Activated naive CD4-positive, alpha-beta T cell treated with anti-CD3 and anti-CD28 coated beads, Interleukin-2, amount 10 ng/mL, durations not matched to agents 7 days and 5 days (primary cell): ENCODE measurements at regions not wholly inside any gene's neighbourhood (a gene's known extent, or its start where the extent isn't known, plus 50 kb on each side); places are given as distances from the start of the nearest gene placed in this dataset.

Experiments
- CTCF ChIA-PET: fragments of 350-600 bp; sonication (Branson Sonifier 250); formaldehyde crosslinking; loops from one replicate; lab custom pipeline; 2021; ENCODE audit warnings: antibody characterized with exemption; lab: Charles Lee
- DNase-seq: peaks from one replicate; pipeline ENCODE4 v3.0.0-alpha.2; 2020
- H3K27ac Mint-ChIP-seq: one replicate; pipeline ENCODE4 v1.8.0; 2021; ENCODE audit warnings: mild to moderate bottlenecking, moderate library complexity, mixed read lengths
- H3K27me3 Mint-ChIP-seq: one replicate; pipeline ENCODE4 v1.8.0; 2021; ENCODE audit warnings: mild to moderate bottlenecking, mixed read lengths
- H3K36me3 Mint-ChIP-seq: one replicate; pipeline ENCODE4 v1.8.0; 2021; ENCODE audit warnings: mixed read lengths
- H3K4me1 Mint-ChIP-seq: one replicate; pipeline ENCODE4 v1.8.0; 2021; ENCODE audit warnings: mixed read lengths
- H3K4me3 Mint-ChIP-seq: one replicate; pipeline ENCODE4 v1.8.0; 2021; ENCODE audit warnings: mild to moderate bottlenecking, moderate library complexity, mixed read lengths
- H3K9me3 Mint-ChIP-seq: one replicate; pipeline ENCODE4 v1.8.0; 2021; ENCODE audit warnings: mixed read lengths

DNA sequence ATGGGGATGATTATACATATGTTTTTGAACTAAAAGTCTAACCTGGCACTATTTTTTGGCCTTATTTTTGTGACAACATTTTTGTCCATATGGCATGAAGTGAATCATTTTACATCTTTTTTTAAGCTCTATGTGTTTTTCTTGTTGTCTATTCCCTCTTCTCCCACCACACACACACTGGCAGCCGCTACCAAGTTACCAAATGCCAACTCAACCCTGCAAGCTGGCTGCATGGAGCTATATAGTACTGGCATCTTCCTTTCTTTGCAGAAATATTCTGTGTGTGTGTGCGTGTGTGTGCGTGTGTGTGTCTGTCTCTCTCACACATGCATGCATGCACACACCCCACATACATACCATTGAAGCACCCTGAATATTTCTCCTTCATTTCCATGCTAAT lies 278.9 kb upstream of the SOX5 start:
- Mint-ChIP-seq H3K4me1 (no peaks in the 10 kb centered on the region), H3K27me3 (no peaks in the 10 kb centered on the region), H3K27ac (no peak overlapping the region), H3K4me3 (no peak overlapping the region), H3K9me3 (peaks cover 2% of the 10 kb centered on the region), H3K36me3 (no peaks in the 10 kb centered on the region)
- DNase-seq, result no peak
- CTCF ChIA-PET, result no interaction called here

DNA sequence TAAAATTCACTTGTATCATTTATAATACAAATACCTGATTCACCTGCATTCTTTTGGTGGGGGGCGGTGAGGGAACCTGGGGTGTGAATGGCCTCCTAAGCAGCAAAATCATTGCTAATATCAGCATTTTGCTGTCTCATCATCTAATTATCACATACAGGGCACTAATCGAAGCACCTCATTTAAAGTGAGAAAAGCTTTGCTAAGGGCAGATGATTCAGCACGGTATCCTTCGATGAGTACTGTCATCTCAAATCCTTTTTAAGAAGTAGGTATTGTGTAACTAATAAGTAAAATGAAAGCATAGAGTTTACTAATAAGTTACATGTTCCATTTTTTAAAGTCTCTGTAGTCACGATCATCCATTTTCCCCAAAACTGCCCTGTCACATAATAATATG lies 278.1 kb upstream of the SOX5 start:
- CTCF ChIA-PET, result no interaction called here
- no peaks in the 10 kb centered on the region for H3K27me3 Mint-ChIP-seq

GRCh38 chr12:24226745-24227350 lies 277.4 kb upstream of the SOX5 start:
- no peak for DNase-seq
- no peaks in the 10 kb centered on the region for H3K36me3 Mint-ChIP-seq
- CTCF ChIA-PET, result no interaction called here
- no peaks in the 10 kb centered on the region for H3K27me3 Mint-ChIP-seq
- no peaks in the 10 kb centered on the region for H3K4me1 Mint-ChIP-seq
- H3K4me3 Mint-ChIP-seq, result no peak overlapping the region
- peaks cover 5% of the 10 kb centered on the region for H3K9me3 Mint-ChIP-seq
- H3K27ac Mint-ChIP-seq, result no peak overlapping the region

More for the DNA sequence above, 278.1 kb upstream of the SOX5 start:
- peaks cover 2% of the 10 kb centered on the region for H3K9me3 Mint-ChIP-seq
- no peak for DNase-seq
- H3K4me3 Mint-ChIP-seq, result no peak overlapping the region
- no peaks in the 10 kb centered on the region for H3K36me3 Mint-ChIP-seq
- H3K27ac Mint-ChIP-seq, result no peak overlapping the region
- H3K4me1 Mint-ChIP-seq, result no peaks in the 10 kb centered on the region

DNA sequence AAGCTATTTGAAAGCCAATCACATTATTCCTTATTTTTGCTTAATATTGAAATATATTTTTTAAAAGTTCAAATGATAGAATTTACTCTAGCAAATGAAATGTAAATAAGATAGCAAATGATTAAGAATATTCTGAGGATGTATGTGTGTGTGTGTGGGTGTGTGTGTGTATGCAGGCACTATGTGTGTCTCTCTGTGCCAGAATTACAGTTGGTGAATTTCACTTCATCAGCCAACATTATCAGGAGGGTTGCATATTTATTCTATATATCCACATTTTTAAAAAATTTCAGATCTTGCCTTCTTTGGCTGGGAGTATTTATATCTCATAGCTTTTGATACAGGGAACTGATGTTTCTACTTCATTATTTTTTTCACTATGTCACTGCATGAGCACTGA lies 274.9 kb upstream of the SOX5 start:
- no peak for DNase-seq
- Mint-ChIP-seq H3K4me3 (no peak overlapping the region), H3K36me3 (no peaks in the 10 kb centered on the region), H3K4me1 (no peaks in the 10 kb centered on the region), H3K27ac (no peak overlapping the region), H3K9me3 (peaks cover 5% of the 10 kb centered on the region), H3K27me3 (no peaks in the 10 kb centered on the region)
- CTCF ChIA-PET, result no interaction called here

DNA sequence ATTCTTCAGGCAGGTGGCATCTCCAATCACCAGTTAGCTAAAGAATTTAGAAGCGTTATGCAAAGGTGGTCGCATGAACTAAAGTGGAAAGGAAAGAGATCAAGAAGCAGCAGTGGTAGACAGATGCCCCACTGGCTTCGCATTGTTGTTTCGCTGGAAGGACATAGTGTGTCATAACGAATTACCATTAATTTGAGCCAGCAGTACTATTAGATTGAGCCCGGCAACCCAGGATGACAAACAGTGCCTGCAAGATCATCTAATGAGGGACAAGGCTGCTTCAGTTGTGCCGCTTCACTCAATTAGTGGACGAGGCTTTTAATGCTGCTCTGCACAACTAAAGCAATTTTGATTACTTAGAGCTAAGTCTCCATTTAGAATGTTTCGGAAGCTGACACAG lies 274.5 kb upstream of the SOX5 start:
- no peak overlapping the region for H3K27ac Mint-ChIP-seq

GRCh38 chr12:24222968-24223367 lies 273.5 kb upstream of the SOX5 start:
- DNase-seq, result no peak

More for the DNA sequence above, 274.5 kb upstream of the SOX5 start:
- no peaks in the 10 kb centered on the region for H3K27me3 Mint-ChIP-seq
- CTCF ChIA-PET, result no interaction called here
- no peak for DNase-seq
- H3K36me3 Mint-ChIP-seq, result no peaks in the 10 kb centered on the region
- peaks cover 5% of the 10 kb centered on the region for H3K9me3 Mint-ChIP-seq
- no peaks in the 10 kb centered on the region for H3K4me1 Mint-ChIP-seq
- no peak overlapping the region for H3K4me3 Mint-ChIP-seq

GRCh38 chr12:24212496-24212895 lies 263.0 kb upstream of the SOX5 start:
- CTCF ChIA-PET, result no interaction called here
- DNase-seq, result no peak
- Mint-ChIP-seq H3K4me3 (no peak overlapping the region), H3K27ac (no peak overlapping the region), H3K27me3 (no peaks in the 10 kb centered on the region), H3K9me3 (no peaks in the 10 kb centered on the region), H3K36me3 (no peaks in the 10 kb centered on the region), H3K4me1 (no peaks in the 10 kb centered on the region)

More at GRCh38 chr12:24222968-24223367, 273.5 kb upstream of the SOX5 start:
- Mint-ChIP-seq H3K27ac (no peak overlapping the region), H3K27me3 (no peaks in the 10 kb centered on the region), H3K4me3 (no peak overlapping the region), H3K4me1 (no peaks in the 10 kb centered on the region), H3K9me3 (peaks cover 5% of the 10 kb centered on the region), H3K36me3 (no peaks in the 10 kb centered on the region)
- CTCF ChIA-PET, result no interaction called here

- no peaks in the 10 kb centered on the region for H3K9me3 Mint-ChIP-seq
- H3K36me3 Mint-ChIP-seq, result no peaks in the 10 kb centered on the region
- CTCF ChIA-PET, result no interaction called here
- no peak overlapping the region for H3K27ac Mint-ChIP-seq
- DNase-seq, result no peak
- no peaks in the 10 kb centered on the region for H3K27me3 Mint-ChIP-seq
- no peaks in the 10 kb centered on the region for H3K4me1 Mint-ChIP-seq
- no peak overlapping the region for H3K4me3 Mint-ChIP-seq
Measured at GRCh38 chr12:24206621-24207020, 257.2 kb upstream of the SOX5 start.

- H3K4me3 Mint-ChIP-seq, result no peak overlapping the region
- H3K27ac Mint-ChIP-seq, result no peak overlapping the region
- CTCF ChIA-PET, result no interaction called here
- H3K36me3 Mint-ChIP-seq, result no peaks in the 10 kb centered on the region
- no peaks in the 10 kb centered on the region for H3K9me3 Mint-ChIP-seq
- DNase-seq, result no peak
- no peaks in the 10 kb centered on the region for H3K27me3 Mint-ChIP-seq
- H3K4me1 Mint-ChIP-seq, result no peaks in the 10 kb centered on the region
Measured at GRCh38 chr12:24201258-24201970, 251.9 kb upstream of the SOX5 start.

DNA sequence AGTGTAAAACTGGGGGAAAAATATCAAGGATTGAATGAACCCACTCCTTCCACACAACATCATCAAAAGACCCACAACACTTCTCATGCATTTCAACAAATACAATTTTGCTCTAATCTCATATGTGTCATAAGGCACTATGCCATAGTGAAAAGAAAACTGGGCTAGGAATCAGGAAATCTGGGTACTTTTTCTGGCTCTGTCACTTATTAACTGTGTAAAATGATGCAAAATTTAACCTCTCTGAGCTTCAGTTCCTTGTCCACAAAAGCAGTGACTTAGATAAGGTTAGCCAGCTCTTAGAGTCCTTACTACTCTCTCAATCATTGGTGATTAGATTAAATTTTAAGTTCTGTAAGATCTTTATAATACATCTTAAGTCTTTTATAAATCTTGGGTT lies 250.5 kb upstream of the SOX5 start:
- H3K4me1 Mint-ChIP-seq, result no peaks in the 10 kb centered on the region

DNA sequence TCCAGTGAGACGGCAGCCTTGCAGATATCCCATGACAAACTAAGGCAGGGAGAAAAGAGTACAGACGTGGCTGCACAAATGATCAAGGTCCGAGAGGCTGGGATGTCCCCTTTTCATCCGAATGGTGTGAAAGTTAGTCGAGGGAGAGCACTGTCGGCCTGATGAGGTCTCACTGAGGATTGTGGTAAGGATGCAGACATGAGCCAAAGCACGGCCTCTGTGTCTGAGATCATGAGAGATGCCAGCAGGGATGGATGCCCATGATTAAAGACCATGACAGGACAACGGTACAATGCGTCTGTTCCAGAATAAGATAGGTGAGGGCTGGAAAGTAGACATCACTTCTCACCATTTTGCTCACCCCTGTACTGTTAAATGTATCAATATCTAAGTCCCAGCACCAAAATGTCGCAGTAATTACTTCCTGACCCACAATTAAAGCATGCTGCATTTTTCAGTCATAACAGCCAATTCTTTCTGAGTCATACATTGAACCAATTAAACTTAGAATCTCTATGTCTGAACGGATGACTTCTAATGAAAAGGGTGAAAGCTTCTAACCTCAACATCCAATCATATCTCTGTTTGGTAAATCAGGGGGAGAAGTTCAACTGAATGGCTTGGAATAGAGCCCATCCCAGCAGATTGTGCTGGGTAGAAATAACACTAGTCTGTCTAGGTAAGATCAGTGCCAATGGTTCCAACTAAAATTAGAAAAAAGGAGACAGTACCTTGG lies 249.6 kb upstream of the SOX5 start:
- Mint-ChIP-seq H3K4me1 (no peaks in the 10 kb centered on the region), H3K27me3 (no peaks in the 10 kb centered on the region), H3K4me3 (no peak overlapping the region), H3K36me3 (no peaks in the 10 kb centered on the region), H3K9me3 (no peaks in the 10 kb centered on the region), H3K27ac (no peak overlapping the region)
- no peak for DNase-seq
- CTCF ChIA-PET, result no interaction called here

More for the DNA sequence above, 250.5 kb upstream of the SOX5 start:
- Mint-ChIP-seq H3K36me3 (no peaks in the 10 kb centered on the region), H3K4me3 (no peak overlapping the region), H3K27ac (no peak overlapping the region), H3K27me3 (no peaks in the 10 kb centered on the region), H3K9me3 (no peaks in the 10 kb centered on the region)
- DNase-seq, result no peak
- CTCF ChIA-PET, result interaction anchor here (0.7 kb wide), 1 partner anchor 64 kb away, joined by 3 read pairs; no protein-coding TSS in a partner anchor

DNA sequence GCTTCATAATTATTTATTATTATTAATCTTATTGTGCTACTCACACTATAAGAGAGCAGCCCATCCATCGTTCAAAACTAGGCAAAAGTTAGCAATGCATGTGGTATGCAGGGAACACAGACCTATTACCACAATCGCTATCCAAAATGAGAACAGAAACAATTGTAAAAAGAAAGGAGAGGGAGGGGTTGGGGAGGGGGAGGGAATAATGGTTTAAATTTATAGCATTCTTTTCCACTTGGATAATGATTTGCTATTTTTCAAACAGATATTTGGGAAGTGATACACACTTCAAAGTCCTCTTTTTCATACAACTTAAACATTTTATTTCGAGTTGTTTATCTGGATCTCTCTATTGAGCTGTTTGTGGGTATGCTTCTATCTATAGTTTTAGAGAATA lies 248.6 kb upstream of the SOX5 start:
- H3K9me3 Mint-ChIP-seq, result no peaks in the 10 kb centered on the region
- no peak overlapping the region for H3K4me3 Mint-ChIP-seq
- H3K27ac Mint-ChIP-seq, result no peak overlapping the region
- H3K27me3 Mint-ChIP-seq, result no peaks in the 10 kb centered on the region
- no peak for DNase-seq
- no peaks in the 10 kb centered on the region for H3K4me1 Mint-ChIP-seq
- H3K36me3 Mint-ChIP-seq, result no peaks in the 10 kb centered on the region
- CTCF ChIA-PET, result no interaction called here

- no peak for DNase-seq
- Mint-ChIP-seq H3K27ac (no peak overlapping the region), H3K9me3 (no peaks in the 10 kb centered on the region), H3K4me1 (no peaks in the 10 kb centered on the region), H3K4me3 (no peak overlapping the region), H3K27me3 (no peaks in the 10 kb centered on the region), H3K36me3 (no peaks in the 10 kb centered on the region)
- CTCF ChIA-PET, result no interaction called here
Measured at GRCh38 chr12:24197532-24197931, 248.1 kb upstream of the SOX5 start.

- Mint-ChIP-seq H3K27ac (no peak overlapping the region), H3K9me3 (no peaks in the 10 kb centered on the region), H3K36me3 (no peaks in the 10 kb centered on the region), H3K27me3 (no peaks in the 10 kb centered on the region), H3K4me1 (no peaks in the 10 kb centered on the region), H3K4me3 (no peak overlapping the region)
- CTCF ChIA-PET, result no interaction called here
- no peak for DNase-seq
Measured at GRCh38 chr12:24195063-24195462, 245.6 kb upstream of the SOX5 start.

DNA sequence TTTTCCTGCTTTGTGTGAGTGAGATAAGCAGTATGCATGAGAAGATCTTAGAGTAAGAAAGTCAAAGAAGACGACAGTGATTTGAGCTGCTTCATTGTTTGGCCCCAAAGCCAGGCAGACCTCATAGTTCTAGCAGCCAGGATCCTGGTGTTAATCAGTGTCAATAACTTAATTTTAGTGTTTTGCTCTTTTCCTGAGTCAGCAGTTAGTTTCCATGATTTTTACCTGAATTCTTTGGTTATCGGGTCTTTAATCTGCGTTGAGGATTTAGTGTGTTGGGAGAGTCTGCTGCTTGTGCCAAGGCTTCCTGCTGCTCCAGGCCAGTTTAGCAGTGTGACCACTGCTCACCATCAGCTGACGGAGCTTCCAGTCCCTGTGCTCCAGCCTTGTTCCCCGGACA lies 241.6 kb upstream of the SOX5 start:
- no peaks in the 10 kb centered on the region for H3K9me3 Mint-ChIP-seq
- no peak for DNase-seq
- H3K4me1 Mint-ChIP-seq, result no peaks in the 10 kb centered on the region
- no peaks in the 10 kb centered on the region for H3K27me3 Mint-ChIP-seq
- H3K27ac Mint-ChIP-seq, result no peak overlapping the region
- CTCF ChIA-PET, result no interaction called here
- no peak overlapping the region for H3K4me3 Mint-ChIP-seq
- no peaks in the 10 kb centered on the region for H3K36me3 Mint-ChIP-seq
